HTR-8/SVneo (cell line): ENCODE measurements at regions not wholly inside any gene's neighbourhood (a gene's known extent, or its start where the extent isn't known, plus 50 kb on each side); places are given as distances from the start of the nearest gene placed in this dataset.
"Not testable (repeated sequence)": the region's sequence is repeated elsewhere in the genome, so short reads cannot be mapped to it uniquely, and the experiment has no call there.

ENCODE experiments used
- DNase-seq: peaks from one replicate; pipeline ENCODE4 v3.0.0; 2011; ENCODE audit warnings: low spot score, mixed read lengths; ENCODE audit not compliant: insufficient read length
- FAIRE-seq: peaks from 2 replicates; lab custom pipeline; 2011; peaks lifted over from hg19 to GRCh38; lab: Jason Lieb, UNC

- FAIRE-seq: not testable (repeated sequence)
Observed at GRCh38 chr20:25854666-25855065, 158.0 kb upstream of the ZNF337 start.

GRCh38 chr20:25853718-25854388, 157.2 kb upstream of the ZNF337 start:
- not testable (repeated sequence) for FAIRE-seq
- peak; percentile 41 for DNase-seq

More at GRCh38 chr20:25854666-25855065, 158.0 kb upstream of the ZNF337 start:
- not testable (repeated sequence) for DNase-seq

GRCh38 chr20:25852968-25853717, 156.5 kb upstream of the ZNF337 start:
- not testable (repeated sequence) for FAIRE-seq

GRCh38 chr20:25850133-25850532, 153.5 kb upstream of the ZNF337 start:
- DNase-seq, FAIRE-seq: not testable (repeated sequence)

More at GRCh38 chr20:25852968-25853717, 156.5 kb upstream of the ZNF337 start:
- DNase-seq: not testable (repeated sequence)

GRCh38 chr20:25848222-25848621, 151.6 kb upstream of the ZNF337 start:
- no peak for FAIRE-seq
- no peak for DNase-seq

GRCh38 chr20:25844640-25845039, 148.0 kb upstream of the ZNF337 start:
- FAIRE-seq: not testable (repeated sequence)

GRCh38 chr20:25813511-25813910, 116.9 kb upstream of the ZNF337 start:
- not testable (repeated sequence) for DNase-seq, FAIRE-seq

More at GRCh38 chr20:25844640-25845039, 148.0 kb upstream of the ZNF337 start:
- DNase-seq: not testable (repeated sequence)

GRCh38 chr20:25798174-25798993, 101.7 kb upstream of the ZNF337 start:
- DNase-seq, FAIRE-seq: not testable (repeated sequence)

- FAIRE-seq, DNase-seq: not testable (repeated sequence)
Observed at GRCh38 chr20:25797062-25797461, 100.4 kb upstream of the ZNF337 start.

- FAIRE-seq, DNase-seq: not testable (repeated sequence)
Observed at GRCh38 chr20:25777241-25777640, 80.6 kb upstream of the ZNF337 start.

- DNase-seq, FAIRE-seq: not testable (repeated sequence)
Observed at GRCh38 chr20:25774711-25775110, 78.1 kb upstream of the ZNF337 start.

GRCh38 chr20:25774203-25774602, 77.5 kb upstream of the ZNF337 start:
- not testable (repeated sequence) for FAIRE-seq

GRCh38 chr20:25772437-25772836, 75.8 kb upstream of the ZNF337 start:
- FAIRE-seq, DNase-seq: not testable (repeated sequence)

More at GRCh38 chr20:25774203-25774602, 77.5 kb upstream of the ZNF337 start:
- not testable (repeated sequence) for DNase-seq

GRCh38 chr20:25771818-25772217, 75.2 kb upstream of the ZNF337 start:
- FAIRE-seq: not testable (repeated sequence)

GRCh38 chr20:25761596-25761995, 64.9 kb upstream of the ZNF337 start:
- FAIRE-seq: no peak

More at GRCh38 chr20:25771818-25772217, 75.2 kb upstream of the ZNF337 start:
- not testable (repeated sequence) for DNase-seq

GRCh38 chr20:25761046-25761445, 64.4 kb upstream of the ZNF337 start:
- DNase-seq, FAIRE-seq: not testable (repeated sequence)

More at GRCh38 chr20:25761596-25761995, 64.9 kb upstream of the ZNF337 start:
- DNase-seq: no peak

GRCh38 chr20:25750765-25751696, 54.4 kb upstream of the ZNF337 start:
- FAIRE-seq (no peak), DNase-seq (no peak)

GRCh38 chr20:25750220-25750764, 53.6 kb upstream of the ZNF337 start:
- no peak for FAIRE-seq
- DNase-seq: no peak

- FAIRE-seq: no peak
- DNase-seq: no peak
Observed at GRCh38 chr20:25749649-25750048, 53.0 kb upstream of the ZNF337 start.
